WTC11 (cell line): ENCODE measurements at regions not wholly inside any gene's neighbourhood (a gene's known extent, or its start where the extent isn't known, plus 50 kb on each side); places are given as distances from the start of the nearest gene placed in this dataset.
"Not testable (repeated sequence)": the region's sequence is repeated elsewhere in the genome, so short reads cannot be mapped to it uniquely, and the experiment has no call there.

Source experiments
- ATAC-seq: fragments of 200-7000 bp; cut with Tn5 transposase; 2 replicates; pipeline ENCODE4 v1.10.0; 2021; ENCODE audit warnings: mild to moderate bottlenecking, moderate library complexity
- CTCF ChIA-PET: fragments of 300-600 bp; sonication (Branson Sonifier 250); formaldehyde crosslinking; loops from one replicate; lab custom pipeline; 2021; ENCODE audit warnings: antibody characterized with exemption; lab: Charles Lee
- POLR2A ChIA-PET: fragments of 350-600 bp; sonication (Branson Sonifier 250); formaldehyde crosslinking; loops from one replicate; lab custom pipeline; 2021; ENCODE audit warnings: antibody characterized with exemption; lab: Charles Lee
- DNase-seq: peaks from one replicate; pipeline ENCODE4 v3.0.0; 2021; ENCODE audit warnings: low spot score
- H3K27ac Mint-ChIP-seq: 2 replicates; pipeline ENCODE4 v1.8.0; 2021; ENCODE audit warnings: mixed read lengths
- H3K27me3 Mint-ChIP-seq: 2 replicates; pipeline ENCODE4 v1.8.0; 2021; ENCODE audit warnings: low read depth, mild to moderate bottlenecking, moderate library complexity, mixed read lengths
- H3K36me3 Mint-ChIP-seq: 2 replicates; pipeline ENCODE4 v1.8.0; 2021; ENCODE audit warnings: mixed read lengths
- H3K4me1 Mint-ChIP-seq: 2 replicates; pipeline ENCODE4 v1.8.0; 2022; ENCODE audit warnings: mixed read lengths
- H3K4me3 Mint-ChIP-seq: 2 replicates; pipeline ENCODE4 v1.8.0; 2021; ENCODE audit warnings: mild to moderate bottlenecking, moderate library complexity, mixed read lengths
- H3K9me3 Mint-ChIP-seq: 2 replicates; pipeline ENCODE4 v1.8.0; 2021; ENCODE audit warnings: mixed read lengths
- CBFB ChIP-seq: sonication (generic); formaldehyde crosslinking; IDR thresholded peaks from 2 replicates; pipeline ENCODE4 v1.8.1; 2022; ENCODE audit warnings: mild to moderate bottlenecking, low read depth, missing genetic modification reagents
- IRF2 ChIP-seq: sonication (generic); formaldehyde crosslinking; IDR thresholded peaks from 2 replicates; pipeline ENCODE4 v1.8.0; 2022; ENCODE audit warnings: low read depth, missing genetic modification reagents, borderline replicate concordance
- JUN ChIP-seq: sonication (generic); formaldehyde crosslinking; IDR thresholded peaks from 2 replicates; pipeline ENCODE4 v1.8.0; 2023; ENCODE audit warnings: mild to moderate bottlenecking, missing genetic modification reagents
- MXD4 ChIP-seq: fragments of 250-450 bp; sonication (Bioruptor Pico); IDR thresholded peaks from 2 replicates; pipeline ENCODE4 v1.8.0; 2021; ENCODE audit warnings: mild to moderate bottlenecking, moderate library complexity, borderline replicate concordance
- NR2C2 ChIP-seq: sonication (generic); formaldehyde crosslinking; IDR thresholded peaks from 2 replicates; pipeline ENCODE4 v1.8.0; 2022; ENCODE audit warnings: mild to moderate bottlenecking, missing genetic modification reagents
- SMAD4 ChIP-seq: sonication (generic); formaldehyde crosslinking; IDR thresholded peaks from 2 replicates; pipeline ENCODE4 v1.8.0; 2022; ENCODE audit warnings: mild to moderate bottlenecking, missing genetic modification reagents
- TCF7 ChIP-seq: sonication (generic); formaldehyde crosslinking; IDR thresholded peaks from 2 replicates; pipeline ENCODE4 v1.8.0; 2022; ENCODE audit warnings: mild to moderate bottlenecking, low read depth, missing genetic modification reagents, moderate library complexity
- ZNF317 ChIP-seq: sonication (generic); formaldehyde crosslinking; IDR thresholded peaks from 2 replicates; pipeline ENCODE4 v1.8.1; 2023; ENCODE audit warnings: low read depth, mild to moderate bottlenecking, moderate library complexity, missing genetic modification reagents, borderline replicate concordance
- TF ChIP-seq, protein P1 (sequence below): sonication (generic); formaldehyde crosslinking; IDR thresholded peaks from 2 replicates; pipeline ENCODE4 v1.8.1; 2023; ENCODE audit warnings: mild to moderate bottlenecking, missing genetic modification reagents, borderline replicate concordance
- TF ChIP-seq, protein P2 (sequence below): fragments of 250-450 bp; sonication (Bioruptor Pico); IDR thresholded peaks from 2 replicates; pipeline ENCODE4 v1.9.0; 2021; ENCODE audit warnings: moderate library complexity, mild to moderate bottlenecking, inconsistent platforms, borderline replicate concordance
- TF ChIP-seq, protein P3 (sequence below): sonication (generic); formaldehyde crosslinking; IDR thresholded peaks from 2 replicates; pipeline ENCODE4 v1.8.1; 2023; ENCODE audit warnings: mild to moderate bottlenecking, missing genetic modification reagents
- TF ChIP-seq, protein P4 (sequence below): sonication (generic); formaldehyde crosslinking; conservative IDR thresholded peaks from 2 replicates; pipeline ENCODE4 v1.8.1; 2023; ENCODE audit warnings: mild to moderate bottlenecking, low read depth, missing genetic modification reagents, moderate library complexity
- TF ChIP-seq, protein P5 (sequence below): sonication (generic); formaldehyde crosslinking; IDR thresholded peaks from 2 replicates; pipeline ENCODE4 v1.8.1; 2023; ENCODE audit warnings: mild to moderate bottlenecking, missing genetic modification reagents, moderate library complexity
- TF ChIP-seq, protein P6 (sequence below): sonication (generic); formaldehyde crosslinking; IDR thresholded peaks from 2 replicates; pipeline ENCODE4 v1.8.1; 2023; ENCODE audit warnings: mild to moderate bottlenecking, moderate library complexity, missing genetic modification reagents
- TF ChIP-seq, protein P7 (sequence below): sonication (generic); formaldehyde crosslinking; IDR thresholded peaks from 2 replicates; pipeline ENCODE4 v1.8.0; 2022; ENCODE audit warnings: mild to moderate bottlenecking, missing genetic modification reagents
- TF ChIP-seq, protein P8 (sequence below): fragments of 250-450 bp; sonication (Bioruptor Pico); IDR thresholded peaks from 2 replicates; pipeline ENCODE4 v1.9.0; 2021; ENCODE audit warnings: mild to moderate bottlenecking

DNA sequence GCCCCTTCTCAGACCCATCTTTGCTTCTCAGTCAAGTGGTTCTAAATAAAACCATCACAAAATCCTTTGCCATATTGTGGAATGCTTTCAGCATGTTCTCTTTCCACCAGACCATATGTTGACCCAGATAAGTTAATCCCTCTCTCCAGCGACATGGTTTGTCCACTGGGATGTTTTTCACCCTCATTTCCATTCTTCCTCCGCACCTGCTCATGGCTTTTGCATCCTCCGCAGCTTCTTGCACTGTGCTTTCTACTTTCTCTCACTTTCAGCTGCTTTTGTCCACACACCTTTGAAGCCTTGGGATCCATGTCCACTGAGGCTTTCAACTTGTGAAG, 52.3 kb upstream of the WAC start:
- TF ChIP-seq ZNF317 (no peak), NR2C2 (CRISPR knock-in tag) (no peak), IRF2 (no peak), JUN (CRISPR knock-in tag) (no peak)
- Mint-ChIP-seq H3K27me3 (no peaks in the 10 kb centered on the region; the same call in 1 of the 2 replicates), H3K27ac (no peak overlapping the region), H3K4me3 (no peak overlapping the region), H3K36me3 (no peaks in the 10 kb centered on the region), H3K9me3 (peaks cover 8% of the 10 kb centered on the region), H3K4me1 (no peaks in the 10 kb centered on the region)
- DNase-seq (no peak), ATAC-seq (no peak)
- ChIA-PET POLR2A (no interaction called here), CTCF (no interaction called here)

DNA sequence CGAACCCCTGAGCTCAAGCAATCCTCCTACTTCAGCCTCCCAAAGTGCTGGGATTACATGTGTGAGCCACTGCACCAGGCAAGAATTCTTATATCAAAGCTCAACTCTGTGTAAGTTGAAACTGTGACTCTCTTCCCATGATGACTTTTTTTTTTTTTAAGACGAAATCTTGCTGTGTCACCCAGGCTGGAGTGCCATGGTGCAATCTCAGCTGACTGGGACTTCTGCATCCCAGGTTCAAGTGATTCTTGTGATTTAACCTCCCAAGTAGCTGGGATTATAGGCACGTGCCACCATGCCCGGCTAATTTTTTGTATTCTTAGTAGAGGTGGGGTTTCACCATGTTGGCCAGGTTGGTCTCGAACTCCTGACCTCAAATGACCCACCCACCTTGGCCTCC, 51.6 kb upstream of the WAC start:
- H3K27me3 Mint-ChIP-seq, CTCF ChIA-PET, H3K27ac Mint-ChIP-seq, H3K36me3 Mint-ChIP-seq, H3K4me1 Mint-ChIP-seq, H3K4me3 Mint-ChIP-seq, H3K9me3 Mint-ChIP-seq, POLR2A ChIA-PET, DNase-seq, ATAC-seq: not testable (repeated sequence)

DNA sequence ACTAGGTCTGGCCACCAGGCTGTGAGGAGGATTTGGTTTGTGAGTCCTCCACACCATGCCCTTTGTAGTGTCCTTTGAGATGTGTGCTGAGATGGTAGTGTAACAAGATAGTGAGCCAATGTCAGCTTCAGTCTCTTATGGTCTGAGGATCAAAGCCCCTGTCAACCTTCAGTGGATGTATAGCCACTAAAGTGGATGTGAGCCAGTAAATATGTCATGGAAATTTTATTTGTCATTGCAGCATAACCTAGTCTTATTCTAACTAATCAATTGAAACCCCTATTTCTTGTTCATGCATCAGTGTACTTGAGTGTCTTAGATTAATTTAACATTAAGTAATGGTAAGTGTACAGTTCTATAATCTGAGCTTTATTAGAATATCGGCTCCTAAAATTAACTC, 51.0 kb upstream of the WAC start:
- H3K9me3 Mint-ChIP-seq, result peaks cover 12% of the 10 kb centered on the region
- no peak for ATAC-seq
- H3K4me1 Mint-ChIP-seq, result no peaks in the 10 kb centered on the region
- no peak overlapping the region for H3K4me3 Mint-ChIP-seq
- H3K27me3 Mint-ChIP-seq, result no peaks in the 10 kb centered on the region; the same call in 1 of the 2 replicates
- no peak overlapping the region for H3K27ac Mint-ChIP-seq
- TF ChIP-seq, protein P1, sequence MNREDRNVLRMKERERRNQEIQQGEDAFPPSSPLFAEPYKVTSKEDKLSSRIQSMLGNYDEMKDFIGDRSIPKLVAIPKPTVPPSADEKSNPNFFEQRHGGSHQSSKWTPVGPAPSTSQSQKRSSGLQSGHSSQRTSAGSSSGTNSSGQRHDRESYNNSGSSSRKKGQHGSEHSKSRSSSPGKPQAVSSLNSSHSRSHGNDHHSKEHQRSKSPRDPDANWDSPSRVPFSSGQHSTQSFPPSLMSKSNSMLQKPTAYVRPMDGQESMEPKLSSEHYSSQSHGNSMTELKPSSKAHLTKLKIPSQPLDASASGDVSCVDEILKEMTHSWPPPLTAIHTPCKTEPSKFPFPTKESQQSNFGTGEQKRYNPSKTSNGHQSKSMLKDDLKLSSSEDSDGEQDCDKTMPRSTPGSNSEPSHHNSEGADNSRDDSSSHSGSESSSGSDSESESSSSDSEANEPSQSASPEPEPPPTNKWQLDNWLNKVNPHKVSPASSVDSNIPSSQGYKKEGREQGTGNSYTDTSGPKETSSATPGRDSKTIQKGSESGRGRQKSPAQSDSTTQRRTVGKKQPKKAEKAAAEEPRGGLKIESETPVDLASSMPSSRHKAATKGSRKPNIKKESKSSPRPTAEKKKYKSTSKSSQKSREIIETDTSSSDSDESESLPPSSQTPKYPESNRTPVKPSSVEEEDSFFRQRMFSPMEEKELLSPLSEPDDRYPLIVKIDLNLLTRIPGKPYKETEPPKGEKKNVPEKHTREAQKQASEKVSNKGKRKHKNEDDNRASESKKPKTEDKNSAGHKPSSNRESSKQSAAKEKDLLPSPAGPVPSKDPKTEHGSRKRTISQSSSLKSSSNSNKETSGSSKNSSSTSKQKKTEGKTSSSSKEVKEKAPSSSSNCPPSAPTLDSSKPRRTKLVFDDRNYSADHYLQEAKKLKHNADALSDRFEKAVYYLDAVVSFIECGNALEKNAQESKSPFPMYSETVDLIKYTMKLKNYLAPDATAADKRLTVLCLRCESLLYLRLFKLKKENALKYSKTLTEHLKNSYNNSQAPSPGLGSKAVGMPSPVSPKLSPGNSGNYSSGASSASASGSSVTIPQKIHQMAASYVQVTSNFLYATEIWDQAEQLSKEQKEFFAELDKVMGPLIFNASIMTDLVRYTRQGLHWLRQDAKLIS (CRISPR knock-in tag), result no peak
- TF ChIP-seq, protein P2, sequence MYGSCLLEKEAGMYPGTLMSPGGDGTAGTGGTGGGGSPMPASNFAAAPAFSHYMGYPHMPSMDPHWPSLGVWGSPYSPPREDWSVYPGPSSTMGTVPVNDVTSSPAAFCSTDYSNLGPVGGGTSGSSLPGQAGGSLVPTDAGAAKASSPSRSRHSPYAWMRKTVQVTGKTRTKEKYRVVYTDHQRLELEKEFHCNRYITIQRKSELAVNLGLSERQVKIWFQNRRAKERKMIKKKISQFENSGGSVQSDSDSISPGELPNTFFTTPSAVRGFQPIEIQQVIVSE (CRISPR knock-in tag), result no peak
- TF ChIP-seq CBFB (CRISPR knock-in tag) (no peak), SMAD4 (CRISPR knock-in tag) (no peak), MXD4 (CRISPR knock-in tag) (no peak), JUN (CRISPR knock-in tag) (no peak), TCF7 (CRISPR knock-in tag) (no peak)
- TF ChIP-seq, protein P3, sequence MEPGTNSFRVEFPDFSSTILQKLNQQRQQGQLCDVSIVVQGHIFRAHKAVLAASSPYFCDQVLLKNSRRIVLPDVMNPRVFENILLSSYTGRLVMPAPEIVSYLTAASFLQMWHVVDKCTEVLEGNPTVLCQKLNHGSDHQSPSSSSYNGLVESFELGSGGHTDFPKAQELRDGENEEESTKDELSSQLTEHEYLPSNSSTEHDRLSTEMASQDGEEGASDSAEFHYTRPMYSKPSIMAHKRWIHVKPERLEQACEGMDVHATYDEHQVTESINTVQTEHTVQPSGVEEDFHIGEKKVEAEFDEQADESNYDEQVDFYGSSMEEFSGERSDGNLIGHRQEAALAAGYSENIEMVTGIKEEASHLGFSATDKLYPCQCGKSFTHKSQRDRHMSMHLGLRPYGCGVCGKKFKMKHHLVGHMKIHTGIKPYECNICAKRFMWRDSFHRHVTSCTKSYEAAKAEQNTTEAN (CRISPR knock-in tag), result no peak
- TF ChIP-seq, protein P4, sequence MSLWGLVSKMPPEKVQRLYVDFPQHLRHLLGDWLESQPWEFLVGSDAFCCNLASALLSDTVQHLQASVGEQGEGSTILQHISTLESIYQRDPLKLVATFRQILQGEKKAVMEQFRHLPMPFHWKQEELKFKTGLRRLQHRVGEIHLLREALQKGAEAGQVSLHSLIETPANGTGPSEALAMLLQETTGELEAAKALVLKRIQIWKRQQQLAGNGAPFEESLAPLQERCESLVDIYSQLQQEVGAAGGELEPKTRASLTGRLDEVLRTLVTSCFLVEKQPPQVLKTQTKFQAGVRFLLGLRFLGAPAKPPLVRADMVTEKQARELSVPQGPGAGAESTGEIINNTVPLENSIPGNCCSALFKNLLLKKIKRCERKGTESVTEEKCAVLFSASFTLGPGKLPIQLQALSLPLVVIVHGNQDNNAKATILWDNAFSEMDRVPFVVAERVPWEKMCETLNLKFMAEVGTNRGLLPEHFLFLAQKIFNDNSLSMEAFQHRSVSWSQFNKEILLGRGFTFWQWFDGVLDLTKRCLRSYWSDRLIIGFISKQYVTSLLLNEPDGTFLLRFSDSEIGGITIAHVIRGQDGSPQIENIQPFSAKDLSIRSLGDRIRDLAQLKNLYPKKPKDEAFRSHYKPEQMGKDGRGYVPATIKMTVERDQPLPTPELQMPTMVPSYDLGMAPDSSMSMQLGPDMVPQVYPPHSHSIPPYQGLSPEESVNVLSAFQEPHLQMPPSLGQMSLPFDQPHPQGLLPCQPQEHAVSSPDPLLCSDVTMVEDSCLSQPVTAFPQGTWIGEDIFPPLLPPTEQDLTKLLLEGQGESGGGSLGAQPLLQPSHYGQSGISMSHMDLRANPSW (CRISPR knock-in tag), result no peak
- TF ChIP-seq, protein P5, sequence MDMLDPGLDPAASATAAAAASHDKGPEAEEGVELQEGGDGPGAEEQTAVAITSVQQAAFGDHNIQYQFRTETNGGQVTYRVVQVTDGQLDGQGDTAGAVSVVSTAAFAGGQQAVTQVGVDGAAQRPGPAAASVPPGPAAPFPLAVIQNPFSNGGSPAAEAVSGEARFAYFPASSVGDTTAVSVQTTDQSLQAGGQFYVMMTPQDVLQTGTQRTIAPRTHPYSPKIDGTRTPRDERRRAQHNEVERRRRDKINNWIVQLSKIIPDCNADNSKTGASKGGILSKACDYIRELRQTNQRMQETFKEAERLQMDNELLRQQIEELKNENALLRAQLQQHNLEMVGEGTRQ, result no peak
- TF ChIP-seq, protein P6, sequence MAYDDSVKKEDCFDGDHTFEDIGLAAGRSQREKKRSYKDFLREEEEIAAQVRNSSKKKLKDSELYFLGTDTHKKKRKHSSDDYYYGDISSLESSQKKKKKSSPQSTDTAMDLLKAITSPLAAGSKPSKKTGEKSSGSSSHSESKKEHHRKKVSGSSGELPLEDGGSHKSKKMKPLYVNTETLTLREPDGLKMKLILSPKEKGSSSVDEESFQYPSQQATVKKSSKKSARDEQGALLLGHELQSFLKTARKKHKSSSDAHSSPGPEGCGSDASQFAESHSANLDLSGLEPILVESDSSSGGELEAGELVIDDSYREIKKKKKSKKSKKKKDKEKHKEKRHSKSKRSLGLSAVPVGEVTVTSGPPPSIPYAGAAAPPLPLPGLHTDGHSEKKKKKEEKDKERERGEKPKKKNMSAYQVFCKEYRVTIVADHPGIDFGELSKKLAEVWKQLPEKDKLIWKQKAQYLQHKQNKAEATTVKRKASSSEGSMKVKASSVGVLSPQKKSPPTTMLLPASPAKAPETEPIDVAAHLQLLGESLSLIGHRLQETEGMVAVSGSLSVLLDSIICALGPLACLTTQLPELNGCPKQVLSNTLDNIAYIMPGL (CRISPR knock-in tag), result no peak
- TF ChIP-seq, protein P7, sequence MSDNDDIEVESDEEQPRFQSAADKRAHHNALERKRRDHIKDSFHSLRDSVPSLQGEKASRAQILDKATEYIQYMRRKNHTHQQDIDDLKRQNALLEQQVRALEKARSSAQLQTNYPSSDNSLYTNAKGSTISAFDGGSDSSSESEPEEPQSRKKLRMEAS (CRISPR knock-in tag), result no peak
- TF ChIP-seq, protein P8, sequence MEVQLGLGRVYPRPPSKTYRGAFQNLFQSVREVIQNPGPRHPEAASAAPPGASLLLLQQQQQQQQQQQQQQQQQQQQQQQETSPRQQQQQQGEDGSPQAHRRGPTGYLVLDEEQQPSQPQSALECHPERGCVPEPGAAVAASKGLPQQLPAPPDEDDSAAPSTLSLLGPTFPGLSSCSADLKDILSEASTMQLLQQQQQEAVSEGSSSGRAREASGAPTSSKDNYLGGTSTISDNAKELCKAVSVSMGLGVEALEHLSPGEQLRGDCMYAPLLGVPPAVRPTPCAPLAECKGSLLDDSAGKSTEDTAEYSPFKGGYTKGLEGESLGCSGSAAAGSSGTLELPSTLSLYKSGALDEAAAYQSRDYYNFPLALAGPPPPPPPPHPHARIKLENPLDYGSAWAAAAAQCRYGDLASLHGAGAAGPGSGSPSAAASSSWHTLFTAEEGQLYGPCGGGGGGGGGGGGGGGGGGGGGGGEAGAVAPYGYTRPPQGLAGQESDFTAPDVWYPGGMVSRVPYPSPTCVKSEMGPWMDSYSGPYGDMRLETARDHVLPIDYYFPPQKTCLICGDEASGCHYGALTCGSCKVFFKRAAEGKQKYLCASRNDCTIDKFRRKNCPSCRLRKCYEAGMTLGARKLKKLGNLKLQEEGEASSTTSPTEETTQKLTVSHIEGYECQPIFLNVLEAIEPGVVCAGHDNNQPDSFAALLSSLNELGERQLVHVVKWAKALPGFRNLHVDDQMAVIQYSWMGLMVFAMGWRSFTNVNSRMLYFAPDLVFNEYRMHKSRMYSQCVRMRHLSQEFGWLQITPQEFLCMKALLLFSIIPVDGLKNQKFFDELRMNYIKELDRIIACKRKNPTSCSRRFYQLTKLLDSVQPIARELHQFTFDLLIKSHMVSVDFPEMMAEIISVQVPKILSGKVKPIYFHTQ (CRISPR knock-in tag), result no peak
- DNase-seq, result no peak
- ChIA-PET CTCF (no interaction called here), POLR2A (no interaction called here)
- H3K36me3 Mint-ChIP-seq, result no peaks in the 10 kb centered on the region
